ENCODE measurements at regions not wholly inside any gene's neighbourhood (a gene's known extent, or its start where the extent isn't known, plus 50 kb on each side); places are given as distances from the start of the nearest gene placed in this dataset.

- no peak overlapping the region for H3K23ac ChIP-seq (ENCODE audit: insufficient read length, low read depth, low read length)
- H4K8ac ChIP-seq (replicated peaks; ENCODE audit: insufficient read length, low read depth, low read length): no peak overlapping the region
- H2AK5ac ChIP-seq (ENCODE audit: insufficient read length, low read length): no peak overlapping the region
- DNase-seq: no peak
- TF ChIP-seq CTCF (conservative IDR thresholded peaks at IDR 0.05): no peak
- H3K27ac ChIP-seq (ENCODE audit: insufficient read length, low read depth, low read length): no peak overlapping the region
- H2BK12ac ChIP-seq (ENCODE audit: insufficient read length, low read depth, low read length): no peak overlapping the region
- Mint-ChIP-seq H3K4me1 (no peaks in the 10 kb centered on the region), H3K27me3 (ENCODE audit: low read depth) (no peaks in the 10 kb centered on the region), H3K4me3 (no peak overlapping the region), H3K36me3 (ENCODE audit: insufficient read depth in 1 of 3, low read depth in 3 of 3) (no peaks in the 10 kb centered on the region), H3K9me3 (no peaks in the 10 kb centered on the region), H3K27ac (no peak overlapping the region)
- H4K5ac ChIP-seq (ENCODE audit: insufficient read length, low read depth, low read length): no peak overlapping the region
- no peaks in the 10 kb centered on the region for H3K79me1 ChIP-seq (ENCODE audit: insufficient read depth, low read depth, low read length, poor library complexity, severe bottlenecking)
- H4K20me1 ChIP-seq (ENCODE audit: control insufficient read depth, insufficient read depth, insufficient read length): no peaks in the 10 kb centered on the region
- no peak overlapping the region for H4K91ac ChIP-seq (ENCODE audit: insufficient read length, low read depth, low read length)
- no peak overlapping the region for H3K9ac ChIP-seq (ENCODE audit: extremely low read depth, insufficient read length, low read length)
- no peak overlapping the region for H3K56ac ChIP-seq (ENCODE audit: insufficient read length, low read depth, low read length)
- no peak overlapping the region for H3K4ac ChIP-seq (ENCODE audit: low read depth, low read length)
- H3K27me3 ChIP-seq (ENCODE audit: insufficient read depth, low read length): no peaks in the 10 kb centered on the region
- H3K14ac ChIP-seq (ENCODE audit: insufficient read depth, low read length): no peak overlapping the region
- H3K4me1 ChIP-seq (ENCODE audit: insufficient read depth, low read length): 0 out of 2 replicates have a peak, but pooled peaks cover 3% of the 10 kb centered on the region
- H3T11ph ChIP-seq (ENCODE audit: low read length): no peak overlapping the region
- no peak overlapping the region for H2BK5ac ChIP-seq (ENCODE audit: insufficient read length, low read length)
- H3K23me2 ChIP-seq (ENCODE audit: insufficient read length, low read depth, low read length, poor library complexity, severe bottlenecking): no peaks in the 10 kb centered on the region
- no peak overlapping the region for H2AFZ ChIP-seq (ENCODE audit: low read length)
- H2BK20ac ChIP-seq (ENCODE audit: low read depth, low read length, poor library complexity, severe bottlenecking): no peak overlapping the region
- H3K79me2 ChIP-seq (ENCODE audit: insufficient read depth, low read length): no peaks in the 10 kb centered on the region
- no peak overlapping the region for H2BK15ac ChIP-seq (ENCODE audit: low read depth, low read length)
- no peak overlapping the region for H2BK120ac ChIP-seq (ENCODE audit: low read depth, low read length, poor library complexity, severe bottlenecking)
- H3K18ac ChIP-seq (ENCODE audit: insufficient read length, low read depth, low read length): no peak overlapping the region
- no peak overlapping the region for H3K4me2 ChIP-seq (ENCODE audit: insufficient read depth, insufficient read length, low read length)
- H3K9me3 ChIP-seq (ENCODE audit: control insufficient read depth, low read depth, low read length): no peaks in the 10 kb centered on the region
Measured at GRCh38 chr4:62275470-62275869, 1075.3 kb downstream of the ADGRL3 start.

All from H9 (cell line).